ENCODE measurements at regions not wholly inside any gene's neighbourhood (a gene's known extent, or its start where the extent isn't known, plus 50 kb on each side); places are given as distances from the start of the nearest gene placed in this dataset.

GRCh38 chr15:46764851-46765250, 952.5 kb upstream of the SEMA6D start:
- no peak for ATAC-seq (replicated peaks)
- no peaks in the 10 kb centered on the region for H3K4me1 Mint-ChIP-seq
- no peaks in the 10 kb centered on the region for H3K36me3 Mint-ChIP-seq
- H3K9me3 Mint-ChIP-seq, result peaks cover 17 to 18% of the 10 kb centered on the region in 2 donors
- no peak overlapping the region for H3K4me3 Mint-ChIP-seq
- no peak overlapping the region for H3K27ac Mint-ChIP-seq
- DNase-seq, result no peak
- no peaks in the 10 kb centered on the region for H3K27me3 Mint-ChIP-seq

GRCh38 chr15:46766021-46766420, 951.3 kb upstream of the SEMA6D start:
- ATAC-seq (replicated peaks), result no peak

GRCh38 chr15:46768287-46768686, 949.0 kb upstream of the SEMA6D start:
- Mint-ChIP-seq H3K9me3 (peaks cover 17 to 19% of the 10 kb centered on the region in 2 donors), H3K4me3 (no peak overlapping the region), H3K27ac (no peak overlapping the region), H3K27me3 (no peaks in the 10 kb centered on the region), H3K4me1 (no peaks in the 10 kb centered on the region), H3K36me3 (no peaks in the 10 kb centered on the region)
- DNase-seq (no peak), ATAC-seq (replicated peaks) (no peak)

More at GRCh38 chr15:46766021-46766420, 951.3 kb upstream of the SEMA6D start:
- DNase-seq, result no peak
- Mint-ChIP-seq H3K4me3 (no peak overlapping the region), H3K9me3 (peaks cover 17 to 18% of the 10 kb centered on the region in 2 donors), H3K36me3 (no peaks in the 10 kb centered on the region), H3K27me3 (no peaks in the 10 kb centered on the region), H3K27ac (no peak overlapping the region), H3K4me1 (no peaks in the 10 kb centered on the region)

- Mint-ChIP-seq H3K9me3 (peaks cover 13 to 16% of the 10 kb centered on the region in 2 donors), H3K36me3 (no peaks in the 10 kb centered on the region), H3K27ac (no peak overlapping the region), H3K4me1 (no peaks in the 10 kb centered on the region), H3K4me3 (no peak overlapping the region), H3K27me3 (no peaks in the 10 kb centered on the region)
- DNase-seq (no peak), ATAC-seq (replicated peaks) (no peak)
Observed at GRCh38 chr15:46773016-46773415, 944.3 kb upstream of the SEMA6D start.

- ATAC-seq (replicated peaks) (no peak), DNase-seq (no peak)
- no peak overlapping the region for H3K27ac Mint-ChIP-seq
- no peaks in the 10 kb centered on the region for H3K27me3 Mint-ChIP-seq
- no peak overlapping the region for H3K4me3 Mint-ChIP-seq
- no peaks in the 10 kb centered on the region for H3K4me1 Mint-ChIP-seq
- peaks cover 8 to 10% of the 10 kb centered on the region in 2 donors for H3K9me3 Mint-ChIP-seq
- no peaks in the 10 kb centered on the region for H3K36me3 Mint-ChIP-seq
Observed at GRCh38 chr15:46778876-46779275, 938.4 kb upstream of the SEMA6D start.

- peaks cover 2 to 3% of the 10 kb centered on the region in 2 donors for H3K9me3 Mint-ChIP-seq
- DNase-seq (no peak), ATAC-seq (replicated peaks) (no peak)
- H3K4me3 Mint-ChIP-seq, result no peak overlapping the region
- no peaks in the 10 kb centered on the region for H3K36me3 Mint-ChIP-seq
- H3K27me3 Mint-ChIP-seq, result no peaks in the 10 kb centered on the region
- H3K27ac Mint-ChIP-seq, result no peak overlapping the region
- H3K4me1 Mint-ChIP-seq, result no peaks in the 10 kb centered on the region
Observed at GRCh38 chr15:46786590-46787285, 930.6 kb upstream of the SEMA6D start.

GRCh38 chr15:46795685-46796084, 921.6 kb upstream of the SEMA6D start:
- Mint-ChIP-seq H3K36me3 (no peaks in the 10 kb centered on the region), H3K27me3 (no peaks in the 10 kb centered on the region), H3K4me3 (no peak overlapping the region), H3K27ac (no peak overlapping the region), H3K9me3 (peaks cover 0 to 7% of the 10 kb centered on the region in 2 donors), H3K4me1 (no peaks in the 10 kb centered on the region)
- DNase-seq (no peak), ATAC-seq (replicated peaks) (no peak)

- Mint-ChIP-seq H3K36me3 (no peaks in the 10 kb centered on the region), H3K27ac (no peak overlapping the region), H3K27me3 (no peaks in the 10 kb centered on the region), H3K4me1 (no peaks in the 10 kb centered on the region), H3K9me3 (no peaks in the 10 kb centered on the region), H3K4me3 (no peak overlapping the region)
- DNase-seq, result no peak
- no peak for ATAC-seq (replicated peaks)
Observed at GRCh38 chr15:46808834-46809233, 908.5 kb upstream of the SEMA6D start.

- DNase-seq (no peak), ATAC-seq (replicated peaks) (no peak)
- Mint-ChIP-seq H3K27ac (no peak overlapping the region), H3K27me3 (no peaks in the 10 kb centered on the region), H3K9me3 (peaks cover 4% of the 10 kb centered on the region in 2 donors), H3K4me1 (no peaks in the 10 kb centered on the region), H3K4me3 (no peak overlapping the region), H3K36me3 (no peaks in the 10 kb centered on the region)
Observed at GRCh38 chr15:46815240-46815639, 902.1 kb upstream of the SEMA6D start.

- Mint-ChIP-seq H3K27me3 (no peaks in the 10 kb centered on the region), H3K36me3 (no peaks in the 10 kb centered on the region), H3K27ac (no peak overlapping the region), H3K4me1 (no peaks in the 10 kb centered on the region), H3K9me3 (peaks cover 4% of the 10 kb centered on the region in 2 donors), H3K4me3 (no peak overlapping the region)
- no peak for ATAC-seq (replicated peaks)
- DNase-seq, result no peak
Observed at GRCh38 chr15:46815765-46816164, 901.5 kb upstream of the SEMA6D start.

GRCh38 chr15:46848704-46849103, 868.6 kb upstream of the SEMA6D start:
- no peaks in the 10 kb centered on the region for H3K36me3 Mint-ChIP-seq
- DNase-seq (no peak), ATAC-seq (replicated peaks) (no peak)

GRCh38 chr15:46853600-46853999, 863.7 kb upstream of the SEMA6D start:
- DNase-seq (no peak), ATAC-seq (replicated peaks) (no peak)
- Mint-ChIP-seq H3K27me3 (no peaks in the 10 kb centered on the region), H3K9me3 (peaks cover 0 to 2% of the 10 kb centered on the region in 2 donors), H3K4me3 (no peak overlapping the region), H3K36me3 (no peaks in the 10 kb centered on the region), H3K27ac (no peak overlapping the region), H3K4me1 (no peaks in the 10 kb centered on the region)

More at GRCh38 chr15:46848704-46849103, 868.6 kb upstream of the SEMA6D start:
- H3K27me3 Mint-ChIP-seq, result no peaks in the 10 kb centered on the region
- H3K4me3 Mint-ChIP-seq, result no peak overlapping the region
- H3K27ac Mint-ChIP-seq, result no peak overlapping the region
- no peaks in the 10 kb centered on the region for H3K4me1 Mint-ChIP-seq
- peaks cover 9 to 15% of the 10 kb centered on the region in 2 donors for H3K9me3 Mint-ChIP-seq

GRCh38 chr15:46854564-46854963, 862.7 kb upstream of the SEMA6D start:
- peaks cover 0 to 3% of the 10 kb centered on the region in 2 donors for H3K9me3 Mint-ChIP-seq
- no peaks in the 10 kb centered on the region for H3K4me1 Mint-ChIP-seq
- ATAC-seq (replicated peaks) (no peak), DNase-seq (no peak)
- no peaks in the 10 kb centered on the region for H3K27me3 Mint-ChIP-seq
- no peak overlapping the region for H3K4me3 Mint-ChIP-seq
- no peaks in the 10 kb centered on the region for H3K36me3 Mint-ChIP-seq
- no peak overlapping the region for H3K27ac Mint-ChIP-seq

GRCh38 chr15:46855388-46855787, 861.9 kb upstream of the SEMA6D start:
- no peak overlapping the region for H3K27ac Mint-ChIP-seq
- no peaks in the 10 kb centered on the region for H3K27me3 Mint-ChIP-seq
- H3K36me3 Mint-ChIP-seq, result no peaks in the 10 kb centered on the region
- H3K4me3 Mint-ChIP-seq, result no peak overlapping the region
- peaks cover 0 to 1% of the 10 kb centered on the region in 2 donors for H3K9me3 Mint-ChIP-seq
- no peaks in the 10 kb centered on the region for H3K4me1 Mint-ChIP-seq
- ATAC-seq (replicated peaks), result no peak
- no peak for DNase-seq

- Mint-ChIP-seq H3K27me3 (no peaks in the 10 kb centered on the region), H3K36me3 (no peaks in the 10 kb centered on the region), H3K27ac (no peak overlapping the region), H3K4me1 (no peaks in the 10 kb centered on the region), H3K4me3 (no peak overlapping the region), H3K9me3 (peaks cover under 1 to 1% of the 10 kb centered on the region in 2 donors)
- DNase-seq (no peak), ATAC-seq (replicated peaks) (no peak)
Observed at GRCh38 chr15:46856839-46857502, 860.3 kb upstream of the SEMA6D start.
